NCI-H2227 (cell line): ENCODE measurements at regions not wholly inside any gene's neighbourhood (a gene's known extent, or its start where the extent isn't known, plus 50 kb on each side); places are given as distances from the start of the nearest gene placed in this dataset.
A peak's percentile ranks its signal among the peaks of the same experiment; 100 is the strongest.
"Not testable (repeated sequence)": the region's sequence is repeated elsewhere in the genome, so short reads cannot be mapped to it uniquely, and the experiment has no call there.

Experiments
- DNase-seq: peaks from one replicate; lab custom pipeline; 2025; ENCODE audit not compliant: unreplicated experiment; lab: John Stamatoyannopoulos, UW

DNA sequence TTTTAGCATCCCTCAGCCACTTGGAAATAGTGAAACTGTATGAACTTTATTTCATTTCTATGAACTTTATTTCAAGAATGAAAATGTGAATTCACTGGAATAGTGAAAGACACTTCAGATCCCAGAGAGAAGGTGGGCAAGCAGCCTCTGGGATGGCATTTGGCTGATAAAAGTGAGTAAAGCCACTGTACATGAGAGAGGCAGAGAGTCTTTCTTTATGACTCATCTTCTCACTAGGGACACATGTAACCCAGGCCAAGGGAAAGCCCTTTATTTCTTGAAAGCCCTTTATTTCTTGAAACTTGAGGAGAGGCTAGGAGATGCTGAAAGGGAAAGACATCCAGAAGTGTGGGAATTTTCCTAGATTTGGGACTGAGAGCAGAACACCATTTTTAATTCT lies 148.9 kb upstream of the SMIM30 start:
- DNase-seq, result no peak

DNA sequence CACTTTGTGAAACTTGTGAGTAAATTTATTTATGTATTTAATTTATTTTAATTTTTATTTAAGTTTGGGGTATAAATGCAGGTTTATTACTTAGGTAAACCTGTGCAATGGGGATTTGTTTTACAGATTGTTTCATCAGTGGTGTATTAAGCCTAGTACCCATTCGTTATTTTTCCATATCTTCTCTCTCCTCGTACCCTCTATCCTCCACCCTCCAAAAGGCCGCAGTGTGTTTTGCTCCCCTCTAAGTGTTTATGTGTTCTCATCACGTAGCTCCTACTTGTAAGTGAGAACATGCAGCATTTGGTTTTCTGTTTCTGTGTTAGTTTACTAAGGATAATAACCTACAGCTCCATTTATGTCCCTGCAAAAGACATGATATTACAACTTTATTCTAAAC lies 145.4 kb upstream of the SMIM30 start:
- peak; percentile 28 for DNase-seq

- DNase-seq, result not testable (repeated sequence)
These were observed 144.9 kb upstream of the SMIM30 start for GRCh38 chr7:113263215-113263742.

- DNase-seq, result no peak
These were observed 138.7 kb upstream of the SMIM30 start for GRCh38 chr7:113256883-113257531.

- DNase-seq, result no peak
These were observed 128.8 kb upstream of the SMIM30 start for GRCh38 chr7:113247198-113247597.

DNA sequence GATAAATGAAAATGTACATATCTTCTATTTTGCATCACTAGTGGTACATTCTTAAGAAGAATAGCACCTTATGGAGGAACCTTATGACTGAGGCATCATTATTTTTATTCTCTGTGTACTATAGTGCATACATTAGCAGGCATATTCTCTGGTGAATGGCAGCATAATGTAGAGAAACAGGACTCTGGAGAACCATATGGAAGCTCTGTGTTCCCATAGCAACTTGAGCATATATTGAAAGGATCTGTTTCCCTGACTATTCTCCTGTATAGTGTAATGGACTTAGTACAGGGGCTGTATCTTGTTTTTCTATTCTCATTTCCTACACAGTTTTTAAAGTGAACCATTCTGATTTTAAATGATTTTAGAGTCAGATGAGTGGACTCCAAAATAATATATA lies 128.4 kb upstream of the SMIM30 start:
- DNase-seq, result no peak

DNA sequence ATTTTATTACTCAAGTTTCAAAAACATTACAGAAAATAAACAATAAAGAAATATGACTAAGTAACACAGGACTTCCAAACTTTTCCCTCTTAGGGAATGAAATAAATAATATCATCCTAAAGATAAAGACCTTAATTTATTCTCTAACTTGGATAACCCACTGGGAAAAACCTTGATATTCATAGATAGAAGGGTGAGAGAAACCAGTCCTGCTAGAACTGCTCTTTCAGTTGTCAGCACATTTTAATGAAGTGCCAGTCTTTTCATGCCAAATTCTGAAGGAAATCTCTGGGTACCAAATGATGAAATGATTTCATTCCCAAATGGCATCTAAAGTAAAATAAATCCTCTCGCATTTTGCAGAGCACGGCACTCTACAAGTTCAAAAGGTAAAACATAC lies 114.5 kb upstream of the SMIM30 start:
- DNase-seq, result no peak

DNA sequence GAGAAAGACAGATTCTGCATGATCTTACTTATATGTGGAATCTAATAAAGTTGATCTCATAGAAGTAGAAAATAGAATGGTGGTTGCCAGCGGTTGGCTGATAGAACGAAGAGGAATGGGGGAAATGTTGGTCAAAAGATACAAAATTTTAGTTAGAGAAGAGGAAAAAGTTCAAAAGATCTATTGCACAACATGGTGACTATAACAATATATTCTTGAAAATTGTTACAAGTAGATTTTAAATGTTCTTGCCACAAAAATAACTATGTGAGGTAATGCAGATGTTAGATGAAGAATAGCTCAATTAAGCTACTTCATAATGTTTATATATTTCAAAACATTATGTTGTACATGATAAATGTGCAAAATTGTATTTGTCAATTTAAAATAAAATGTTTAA lies 112.3 kb upstream of the SMIM30 start:
- DNase-seq, result no peak

GRCh38 chr7:113217314-113217713 lies 99.0 kb upstream of the SMIM30 start:
- DNase-seq, result no peak

DNA sequence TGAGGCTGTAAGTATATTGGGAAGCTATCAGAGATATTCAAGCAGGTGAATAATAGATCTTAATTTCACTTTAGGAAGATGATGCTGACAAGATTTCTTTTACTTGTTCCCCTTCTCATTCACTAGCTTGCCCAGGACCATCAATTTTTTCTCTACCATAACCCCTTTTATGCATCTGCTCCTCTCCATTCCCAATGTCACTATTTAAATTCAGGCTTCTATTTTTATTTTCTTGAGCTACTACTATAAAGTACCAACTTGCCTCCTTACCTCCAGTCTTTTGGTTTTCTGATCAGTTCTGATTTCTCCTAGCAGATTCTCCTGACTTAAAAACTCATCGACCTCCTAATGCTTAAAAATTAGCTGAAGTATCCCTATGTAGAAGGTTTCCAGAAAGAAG lies 97.7 kb upstream of the SMIM30 start:
- DNase-seq, result no peak

- DNase-seq, result no peak
These were observed 91.3 kb upstream of the SMIM30 start for GRCh38 chr7:113209449-113210203.

- no peak for DNase-seq
These were observed 89.6 kb upstream of the SMIM30 start for GRCh38 chr7:113207931-113208330.

DNA sequence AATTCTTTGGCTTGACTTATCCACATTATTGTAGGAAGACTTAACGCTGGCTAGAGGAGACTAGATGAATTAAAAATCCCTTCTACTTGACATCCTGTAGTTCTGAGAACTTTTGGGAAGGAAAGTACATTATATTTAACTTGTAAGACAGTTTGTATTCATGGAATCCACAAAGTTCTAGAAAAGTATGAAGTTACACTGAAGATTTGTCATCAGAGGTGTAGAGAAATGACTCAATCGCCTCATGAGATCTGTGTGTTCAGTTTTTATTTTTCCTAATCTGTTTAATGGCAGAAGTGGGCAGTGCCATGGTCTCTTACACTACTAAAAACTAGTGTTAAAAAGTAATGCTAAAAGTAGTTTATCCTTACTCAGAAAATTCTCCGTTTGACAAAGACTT lies 89.1 kb upstream of the SMIM30 start:
- DNase-seq, result no peak

- DNase-seq, result no peak
These were observed 86.1 kb upstream of the SMIM30 start for GRCh38 chr7:113204415-113204814.

GRCh38 chr7:113202284-113202683 lies 83.9 kb upstream of the SMIM30 start:
- no peak for DNase-seq

DNA sequence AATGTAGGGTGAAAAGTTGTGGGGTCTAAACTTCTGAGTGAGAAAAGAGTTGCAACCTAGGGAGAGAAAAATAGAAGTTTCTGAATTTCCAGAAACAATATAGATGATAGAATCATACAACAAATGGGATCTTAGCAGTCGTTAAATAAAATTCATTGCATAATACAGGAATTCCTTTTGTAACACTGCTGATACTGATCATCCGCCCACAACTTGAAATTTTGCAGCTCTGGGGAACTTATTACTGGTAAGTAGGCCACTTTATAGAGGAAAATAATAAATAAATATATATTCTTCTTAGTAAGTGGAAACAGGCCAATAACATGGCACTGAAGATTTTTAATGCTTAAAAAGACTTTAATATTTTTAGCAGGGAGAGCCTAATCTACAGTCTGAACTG lies 81.9 kb upstream of the SMIM30 start:
- no peak for DNase-seq

DNA sequence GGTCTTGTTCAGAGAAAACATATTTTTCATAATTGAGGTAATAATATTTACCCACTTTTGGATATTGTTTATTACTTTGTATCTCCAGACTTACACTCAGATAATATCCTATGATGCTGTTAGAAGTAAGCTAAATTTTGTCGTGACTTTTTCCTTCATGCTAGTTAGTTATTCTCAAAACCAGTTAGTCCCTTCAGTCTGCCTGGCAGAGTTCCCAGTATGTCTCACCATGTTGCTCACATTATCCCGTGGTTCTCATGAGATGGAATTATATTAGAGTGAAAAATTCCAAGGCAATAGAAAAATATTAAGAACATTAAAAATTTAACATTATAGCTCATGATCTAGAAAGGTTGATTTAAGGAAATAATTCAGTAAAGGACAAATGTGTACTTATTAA lies 81.5 kb upstream of the SMIM30 start:
- no peak for DNase-seq

DNA sequence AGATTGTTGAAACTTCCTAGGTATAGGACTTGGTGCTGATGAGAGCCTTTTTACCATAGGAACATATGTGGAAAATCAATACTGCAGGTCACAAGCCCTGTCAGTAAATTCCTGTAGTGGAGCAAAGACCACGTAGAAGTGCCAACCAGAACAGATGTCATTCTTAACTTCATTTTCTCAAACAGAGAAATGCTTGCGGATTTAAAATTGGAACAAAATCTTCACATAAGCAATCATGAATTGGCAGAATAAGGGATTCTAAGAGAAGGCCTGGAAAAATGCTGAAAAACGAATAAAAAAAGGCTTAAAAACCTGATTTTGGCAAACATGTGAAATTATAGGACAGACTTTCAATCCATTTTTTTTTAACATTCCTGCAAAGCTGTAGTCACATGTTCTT lies 80.8 kb upstream of the SMIM30 start:
- DNase-seq, result no peak

- DNase-seq, result no peak
These were observed 79.9 kb upstream of the SMIM30 start for GRCh38 chr7:113198226-113198625.

GRCh38 chr7:113197274-113197673 lies 78.9 kb upstream of the SMIM30 start:
- DNase-seq, result no peak

- DNase-seq, result no peak
These were observed 70.0 kb upstream of the SMIM30 start for GRCh38 chr7:113188396-113188795.

- no peak for DNase-seq
These were observed 61.0 kb upstream of the SMIM30 start for GRCh38 chr7:113179313-113179712.

DNA sequence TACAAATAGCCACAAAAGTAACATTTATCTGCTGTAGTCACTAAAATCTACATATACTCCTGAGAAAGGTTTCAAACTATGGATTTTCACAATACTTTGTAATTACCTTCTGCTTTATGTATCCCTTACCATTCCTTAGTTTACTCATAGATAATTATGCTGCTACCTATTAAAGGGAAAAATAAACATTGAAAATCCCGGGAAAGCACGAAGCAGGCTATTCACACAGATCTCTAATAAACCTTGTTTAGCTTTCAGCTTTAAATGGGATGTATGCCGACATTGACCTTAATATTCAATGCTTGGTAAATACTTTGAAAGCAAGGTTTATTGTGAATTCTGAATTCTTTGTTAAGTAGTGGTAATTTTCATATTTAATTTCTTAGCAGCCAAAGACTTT lies 58.5 kb upstream of the SMIM30 start:
- DNase-seq, result no peak
